HG02798 (cell line): ENCODE measurements at regions not wholly inside any gene's neighbourhood (a gene's known extent, or its start where the extent isn't known, plus 50 kb on each side); places are given as distances from the start of the nearest gene placed in this dataset.

ENCODE experiments used
- ATAC-seq: cut with Tn5 transposase; IDR thresholded peaks from one replicate; pipeline ENCODE4 v1.9.1; 2021; ENCODE audit warnings: mild to moderate bottlenecking; ENCODE audit not compliant: unreplicated experiment, poor library complexity

GRCh38 chr9:120151149-120151548 is 428.8 kb downstream of the CDK5RAP2 start:
- no peak for ATAC-seq

GRCh38 chr9:120138955-120139354 is 441.0 kb downstream of the CDK5RAP2 start:
- ATAC-seq = no peak

DNA sequence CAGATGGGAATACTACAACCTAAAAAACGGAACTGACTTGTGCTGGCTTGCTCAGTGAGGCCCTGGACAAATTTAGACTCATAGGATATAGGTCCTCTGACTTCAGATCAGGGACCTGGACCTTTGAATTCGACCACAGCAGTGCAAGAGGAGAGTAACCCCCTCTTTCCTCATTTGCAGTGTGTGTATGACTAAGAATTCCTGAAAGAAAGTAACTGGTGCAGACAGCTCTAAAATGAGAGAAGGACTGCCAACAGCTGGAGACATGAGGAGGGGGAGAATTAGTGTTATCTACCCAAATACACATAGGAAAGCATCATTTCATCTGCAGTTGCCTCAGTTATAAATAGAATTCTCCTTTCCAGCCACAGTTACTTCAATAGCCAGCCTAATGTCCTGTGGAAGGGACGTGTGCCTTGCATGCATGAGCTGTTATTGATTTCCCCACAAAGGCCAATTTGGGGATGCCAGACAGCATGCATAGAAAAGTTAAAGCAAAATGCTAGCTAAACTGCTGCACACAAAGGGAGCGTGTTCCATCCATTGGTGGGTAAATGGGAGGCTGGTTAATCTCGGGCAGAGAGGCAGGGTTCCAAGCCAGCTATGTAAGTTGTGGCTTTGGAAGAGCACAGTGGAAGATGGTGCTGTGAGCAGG is 442.7 kb downstream of the CDK5RAP2 start:
- no peak for ATAC-seq

DNA sequence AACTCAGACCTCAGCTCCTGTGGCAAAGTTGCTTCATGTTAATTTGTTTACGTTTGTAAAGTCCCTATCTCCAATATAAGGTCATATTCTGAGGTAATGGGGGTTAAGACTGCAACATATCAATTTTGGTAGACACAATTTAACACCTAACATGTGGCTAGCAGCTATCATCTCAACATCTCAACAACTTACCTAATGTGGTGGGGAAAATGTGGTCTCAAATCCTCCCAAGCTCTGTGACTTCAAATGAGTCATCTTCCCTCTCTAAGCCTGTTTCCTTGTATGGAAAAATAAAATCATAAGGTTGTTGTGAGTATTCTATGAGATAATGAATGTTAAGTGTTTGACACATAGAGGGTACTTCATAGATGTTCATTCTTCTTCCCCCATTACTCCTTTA is 443.3 kb downstream of the CDK5RAP2 start:
- ATAC-seq = no peak

GRCh38 chr9:120117081-120117480 is 462.9 kb downstream of the CDK5RAP2 start:
- ATAC-seq = no peak

DNA sequence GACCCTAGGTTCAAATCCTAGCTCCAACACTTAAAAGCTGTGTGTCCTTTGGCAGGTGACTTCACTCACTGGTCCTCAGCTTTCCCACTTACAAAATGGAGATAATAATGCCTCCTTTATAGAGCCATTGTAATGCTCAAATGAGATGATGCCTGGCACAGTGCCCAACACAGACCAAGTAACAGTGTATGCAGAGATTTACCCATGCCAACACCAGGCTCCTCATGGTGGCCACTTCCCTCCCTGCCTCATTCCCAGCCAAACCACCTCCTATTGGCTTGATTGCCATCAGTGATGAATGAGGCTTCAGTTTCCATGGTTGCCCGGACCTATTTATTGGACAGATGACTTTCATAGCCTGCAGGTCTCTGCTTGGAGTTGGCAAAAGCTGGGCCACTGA is 469.4 kb downstream of the CDK5RAP2 start:
- ATAC-seq = no peak

GRCh38 chr9:120109242-120109641 is 470.7 kb downstream of the CDK5RAP2 start:
- no peak for ATAC-seq

DNA sequence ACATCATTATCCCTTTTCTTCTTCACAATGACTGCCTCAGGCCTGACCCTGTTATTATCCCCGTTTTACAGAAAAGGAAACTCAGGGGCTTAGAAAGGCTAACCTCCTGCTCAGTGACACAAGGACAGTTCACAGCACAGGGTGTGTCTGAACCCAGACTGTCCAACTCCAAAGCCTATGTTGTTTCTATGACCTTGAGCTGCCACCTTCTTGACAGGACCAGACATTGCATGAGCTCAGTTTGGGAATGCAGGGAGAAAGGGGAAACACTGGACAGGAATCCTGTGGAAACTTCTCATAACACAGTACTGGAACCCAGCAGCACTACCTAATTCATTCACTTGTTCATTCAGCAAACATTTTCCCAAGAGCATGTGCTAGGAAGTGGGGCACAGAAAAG is 472.8 kb downstream of the CDK5RAP2 start:
- ATAC-seq = no peak

- no peak for ATAC-seq
These were observed 475.2 kb downstream of the CDK5RAP2 start for GRCh38 chr9:120104771-120105170.

DNA sequence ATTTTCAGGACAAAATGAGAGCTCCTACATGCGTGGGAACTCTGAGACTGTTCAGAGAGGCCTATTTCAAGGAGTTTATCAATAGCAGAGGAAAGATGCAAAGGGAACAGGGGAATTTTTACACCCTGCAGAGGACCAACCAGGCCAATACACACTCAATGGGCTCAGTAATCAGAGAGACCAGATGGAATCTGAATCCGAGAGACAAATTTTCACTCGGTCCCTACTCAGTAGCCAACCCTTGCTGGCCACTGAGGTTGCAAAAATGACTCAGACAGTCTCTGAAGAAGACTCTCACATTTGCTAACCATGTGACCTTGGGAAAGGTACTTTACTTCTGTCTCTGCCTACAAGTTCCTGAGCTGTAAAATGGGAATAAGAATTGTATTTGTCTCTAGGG is 479.4 kb downstream of the CDK5RAP2 start:
- no peak for ATAC-seq

DNA sequence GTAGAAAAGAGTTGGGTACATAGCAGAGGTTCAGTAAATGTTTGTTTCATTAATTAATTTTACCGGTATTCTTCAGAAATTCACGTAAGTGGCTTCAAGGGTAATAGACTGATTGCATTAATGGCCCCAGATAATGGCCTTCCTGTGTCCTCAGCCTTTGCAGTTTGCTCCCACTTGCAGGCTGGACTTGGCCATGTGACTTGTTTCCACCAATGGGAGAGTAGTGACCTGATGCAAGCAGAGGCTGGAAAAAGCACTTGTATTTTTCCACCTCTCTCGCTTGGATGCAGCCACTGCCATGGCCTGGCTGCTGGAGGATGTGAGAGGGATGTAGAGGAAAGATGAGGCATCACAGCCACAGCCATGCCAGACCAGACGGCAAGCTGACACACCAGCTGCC is 480.9 kb downstream of the CDK5RAP2 start:
- ATAC-seq = no peak

DNA sequence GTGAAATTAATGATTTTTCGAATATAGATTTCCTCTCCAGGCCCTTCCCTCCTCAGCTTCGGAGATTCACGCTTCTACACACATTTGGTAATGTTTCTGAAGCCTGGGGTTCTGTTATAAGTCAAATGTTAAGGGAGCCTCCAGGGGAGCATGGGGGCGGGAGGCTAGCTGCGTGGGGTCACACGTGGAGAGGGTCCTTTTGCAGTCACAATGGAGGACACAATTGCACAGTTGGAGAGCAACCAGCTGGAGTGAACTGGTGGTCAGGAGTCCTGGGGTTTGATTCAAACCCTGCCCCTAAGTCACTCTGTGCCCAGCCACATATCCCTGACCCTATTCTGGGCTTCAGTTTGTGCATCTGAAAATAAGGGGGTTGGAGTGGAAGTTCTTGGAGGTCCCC is 481.4 kb downstream of the CDK5RAP2 start:
- ATAC-seq = no peak

- no peak for ATAC-seq
These were observed 488.8 kb downstream of the CDK5RAP2 start for GRCh38 chr9:120091206-120091605.

DNA sequence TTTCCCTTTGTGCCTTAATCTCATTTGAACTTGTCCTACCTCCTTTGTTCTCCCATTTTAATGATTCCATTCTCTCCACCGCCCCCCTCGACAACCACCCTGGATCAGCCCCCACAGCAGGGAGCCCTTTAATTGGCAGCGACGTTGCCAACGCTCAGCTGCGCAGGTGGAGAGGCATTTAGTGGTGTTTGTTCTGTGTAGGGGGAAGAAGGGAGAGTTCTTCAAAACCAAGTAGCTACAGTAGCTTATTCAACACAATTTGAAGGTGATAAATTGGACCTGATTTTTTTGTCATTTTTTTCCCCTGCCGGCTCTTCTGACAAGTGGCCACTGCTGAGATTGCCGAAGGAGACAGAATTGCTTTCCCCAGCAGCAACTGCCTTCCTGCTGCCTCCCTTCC is 499.1 kb downstream of the CDK5RAP2 start:
- ATAC-seq = no peak

DNA sequence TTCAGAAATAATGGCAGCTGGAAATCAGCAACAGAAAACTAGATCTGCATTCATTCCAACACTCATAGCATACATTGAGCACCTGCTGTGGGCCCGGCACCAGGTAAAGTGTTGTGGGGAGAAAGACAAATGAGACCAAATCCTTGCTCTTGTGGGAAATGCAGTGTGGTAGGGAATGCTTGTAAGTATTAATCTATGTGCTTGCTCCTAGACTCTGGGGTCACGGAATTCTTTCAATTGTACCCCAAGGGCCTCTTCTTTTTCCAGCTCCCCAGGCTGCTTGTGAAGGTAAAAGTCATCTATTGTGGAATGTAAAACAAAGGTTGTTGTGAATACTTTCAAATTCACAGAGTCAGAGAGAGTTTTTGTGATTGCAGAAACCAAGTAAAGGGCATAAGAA is 501.9 kb downstream of the CDK5RAP2 start:
- ATAC-seq = no peak

GRCh38 chr9:120071760-120072159 is 508.2 kb downstream of the CDK5RAP2 start:
- ATAC-seq = no peak

DNA sequence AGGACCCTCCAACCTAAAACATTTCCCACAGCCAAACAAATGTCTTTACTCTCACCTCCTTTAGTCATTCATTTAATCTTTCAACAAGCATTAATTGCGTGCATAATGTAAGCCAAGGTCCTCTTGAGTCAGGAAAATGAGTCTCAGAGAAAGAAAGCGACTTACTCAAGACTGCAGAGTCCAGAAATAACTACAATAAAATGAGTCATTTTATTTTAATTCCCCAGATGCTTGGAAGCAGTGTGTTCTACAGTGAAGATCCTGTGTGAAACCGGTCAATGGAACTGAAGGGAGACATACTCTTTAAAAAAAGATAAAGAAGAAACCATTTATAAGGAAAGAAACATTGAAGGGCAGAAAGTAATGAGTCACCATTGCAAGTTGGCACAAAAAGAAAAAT is 513.7 kb downstream of the CDK5RAP2 start:
- ATAC-seq = no peak

GRCh38 chr9:120065151-120065550 is 514.8 kb downstream of the CDK5RAP2 start:
- ATAC-seq = no peak

- no peak for ATAC-seq
These were observed 535.0 kb downstream of the CDK5RAP2 start for GRCh38 chr9:120045011-120045410.

GRCh38 chr9:120043448-120043847 is 536.5 kb downstream of the CDK5RAP2 start:
- ATAC-seq = no peak

- ATAC-seq = no peak
These were observed 539.1 kb downstream of the CDK5RAP2 start for GRCh38 chr9:120040896-120041295.

GRCh38 chr9:120038342-120038741 is 541.6 kb downstream of the CDK5RAP2 start:
- ATAC-seq = no peak

- no peak for ATAC-seq
These were observed 547.3 kb downstream of the CDK5RAP2 start for GRCh38 chr9:120032639-120033038.
